ENCODE measurements at regions not wholly inside any gene's neighbourhood (a gene's known extent, or its start where the extent isn't known, plus 50 kb on each side); places are given as distances from the start of the nearest gene placed in this dataset.
"Not testable (repeated sequence)": the region's sequence is repeated elsewhere in the genome, so short reads cannot be mapped to it uniquely, and the experiment has no call there.

DNA sequence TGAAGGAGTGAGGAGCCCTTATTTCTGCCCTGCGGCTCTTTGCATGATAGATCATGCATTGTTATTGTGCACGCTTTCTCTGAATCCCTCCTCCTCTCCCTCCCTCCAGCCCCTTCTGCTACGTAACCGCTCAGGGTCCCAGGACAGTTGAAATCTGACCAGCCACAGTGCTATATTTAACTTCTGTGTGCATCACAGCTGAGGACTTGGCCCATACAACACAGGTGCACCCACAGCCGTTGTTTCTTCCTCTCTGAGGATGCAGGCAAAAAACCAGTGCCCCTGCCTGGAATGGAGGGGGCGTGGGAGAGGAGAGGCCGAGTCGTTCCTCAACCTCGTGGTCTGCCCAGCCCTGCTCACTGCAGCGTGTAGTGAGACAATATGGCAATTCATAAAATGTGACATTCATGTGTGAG, 335.6 kb upstream of the CLINT1 start:
- Histone ChIP-seq H3K27ac (no peak overlapping the region), H3K4me1 (no peaks in the 10 kb centered on the region), H3K9ac (ENCODE audit: low read depth in 2 of 2, low read length in 2 of 2) (no peak overlapping the region), H3K27me3 (no peaks in the 10 kb centered on the region), H3K4me3 (no peak overlapping the region), H3K36me3 (no peaks in the 10 kb centered on the region), H3K9me3 (no peaks in the 10 kb centered on the region)
- DNase-seq = no peak
- intact Hi-C loops (cut with DNase I) = no loop called here
- TF ChIP-seq, protein P1, sequence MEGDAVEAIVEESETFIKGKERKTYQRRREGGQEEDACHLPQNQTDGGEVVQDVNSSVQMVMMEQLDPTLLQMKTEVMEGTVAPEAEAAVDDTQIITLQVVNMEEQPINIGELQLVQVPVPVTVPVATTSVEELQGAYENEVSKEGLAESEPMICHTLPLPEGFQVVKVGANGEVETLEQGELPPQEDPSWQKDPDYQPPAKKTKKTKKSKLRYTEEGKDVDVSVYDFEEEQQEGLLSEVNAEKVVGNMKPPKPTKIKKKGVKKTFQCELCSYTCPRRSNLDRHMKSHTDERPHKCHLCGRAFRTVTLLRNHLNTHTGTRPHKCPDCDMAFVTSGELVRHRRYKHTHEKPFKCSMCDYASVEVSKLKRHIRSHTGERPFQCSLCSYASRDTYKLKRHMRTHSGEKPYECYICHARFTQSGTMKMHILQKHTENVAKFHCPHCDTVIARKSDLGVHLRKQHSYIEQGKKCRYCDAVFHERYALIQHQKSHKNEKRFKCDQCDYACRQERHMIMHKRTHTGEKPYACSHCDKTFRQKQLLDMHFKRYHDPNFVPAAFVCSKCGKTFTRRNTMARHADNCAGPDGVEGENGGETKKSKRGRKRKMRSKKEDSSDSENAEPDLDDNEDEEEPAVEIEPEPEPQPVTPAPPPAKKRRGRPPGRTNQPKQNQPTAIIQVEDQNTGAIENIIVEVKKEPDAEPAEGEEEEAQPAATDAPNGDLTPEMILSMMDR (IDR thresholded peaks at IDR 0.05) = no peak

DNA sequence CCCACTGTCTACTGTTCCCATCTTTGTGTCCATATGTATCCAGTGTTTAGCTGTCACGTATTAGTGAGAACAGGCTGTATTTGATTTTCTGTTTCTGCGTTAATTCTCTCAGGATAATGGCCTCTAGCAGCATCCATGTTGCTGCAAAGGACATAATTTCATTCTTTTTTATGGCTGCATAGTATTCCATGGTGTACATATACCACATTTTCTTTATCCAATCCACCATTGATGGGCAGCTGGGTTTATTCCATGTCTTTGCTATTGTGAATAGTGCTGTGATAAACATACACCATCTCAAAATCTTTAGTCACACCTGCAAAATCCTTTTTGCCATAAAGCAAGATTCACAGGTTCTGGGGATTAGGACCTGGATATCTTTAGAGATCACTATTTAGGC, 334.4 kb upstream of the CLINT1 start:
- H3K4me1 ChIP-seq; intact Hi-C loops (cut with DNase I); H3K27me3 ChIP-seq; H3K4me3 ChIP-seq; H3K36me3 ChIP-seq; H3K27ac ChIP-seq; H3K9ac ChIP-seq (ENCODE audit: low read depth in 2 of 2, low read length in 2 of 2); H3K9me3 ChIP-seq; DNase-seq: not testable (repeated sequence)

DNA sequence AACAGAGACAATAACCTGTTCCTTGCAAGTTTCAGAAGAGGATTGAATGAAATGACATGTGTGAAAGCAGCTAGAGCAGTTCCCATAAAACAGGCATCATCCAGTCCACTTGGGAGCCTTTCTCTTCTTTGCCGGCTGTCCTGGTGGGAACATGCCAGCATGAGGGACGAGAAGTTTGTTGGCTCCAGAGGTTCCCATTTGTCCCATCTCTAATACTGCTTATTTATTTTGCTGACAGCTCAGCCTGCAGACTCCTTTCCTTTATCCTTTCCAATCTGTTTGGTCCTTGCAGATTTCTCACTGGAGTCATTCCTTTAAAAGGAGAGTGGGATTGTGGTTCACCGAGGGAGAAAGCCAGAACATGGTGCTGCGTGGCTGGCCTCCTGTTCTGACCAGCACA, 321.5 kb upstream of the CLINT1 start:
- H3K36me3 ChIP-seq = no peaks in the 10 kb centered on the region
- peaks cover 2% of the 10 kb centered on the region for H3K4me1 ChIP-seq
- no peak overlapping the region for H3K9ac ChIP-seq (ENCODE audit: low read depth in 2 of 2, low read length in 2 of 2)
- TF ChIP-seq, protein P1 (IDR thresholded peaks at IDR 0.05) = no peak
- intact Hi-C loops (cut with DNase I) = no loop called here
- DNase-seq = no peak
- no peaks in the 10 kb centered on the region for H3K27me3 ChIP-seq
- H3K27ac ChIP-seq = no peak overlapping the region
- H3K9me3 ChIP-seq = no peaks in the 10 kb centered on the region
- no peak overlapping the region for H3K4me3 ChIP-seq

DNA sequence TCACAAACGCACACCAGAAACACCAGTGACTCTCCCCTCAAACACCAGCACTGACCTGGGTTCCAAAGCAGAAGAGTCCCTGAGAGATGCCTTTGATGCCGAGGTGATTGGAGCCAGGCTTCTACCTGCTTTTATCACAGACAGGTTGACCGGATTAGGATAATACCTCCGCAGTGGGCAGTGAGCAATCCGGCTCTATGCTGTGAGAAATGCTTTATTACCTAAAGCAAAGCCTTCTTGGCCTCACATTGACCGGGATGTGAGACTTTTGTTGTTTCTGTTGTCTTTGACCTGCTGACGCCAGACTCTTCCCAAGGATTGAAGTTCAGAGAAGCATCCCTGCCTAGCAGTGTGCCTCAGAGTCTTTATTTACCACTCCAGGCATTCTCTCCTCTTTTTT, 320.3 kb upstream of the CLINT1 start:
- intact Hi-C loops (cut with DNase I) = loop anchor here (5.0 to 10.0 kb wide), 4 partner anchors 164 to 923 kb away; no protein-coding TSS in a partner anchor
- Histone ChIP-seq H3K36me3 (no peaks in the 10 kb centered on the region), H3K27me3 (no peaks in the 10 kb centered on the region), H3K9me3 (no peaks in the 10 kb centered on the region), H3K9ac (ENCODE audit: low read depth in 2 of 2, low read length in 2 of 2) (no peak overlapping the region), H3K27ac (no peak overlapping the region), H3K4me3 (no peak overlapping the region), H3K4me1 (peaks cover 6% of the 10 kb centered on the region)
- no peak for DNase-seq
- TF ChIP-seq, protein P1 (IDR thresholded peaks at IDR 0.05) = no peak

DNA sequence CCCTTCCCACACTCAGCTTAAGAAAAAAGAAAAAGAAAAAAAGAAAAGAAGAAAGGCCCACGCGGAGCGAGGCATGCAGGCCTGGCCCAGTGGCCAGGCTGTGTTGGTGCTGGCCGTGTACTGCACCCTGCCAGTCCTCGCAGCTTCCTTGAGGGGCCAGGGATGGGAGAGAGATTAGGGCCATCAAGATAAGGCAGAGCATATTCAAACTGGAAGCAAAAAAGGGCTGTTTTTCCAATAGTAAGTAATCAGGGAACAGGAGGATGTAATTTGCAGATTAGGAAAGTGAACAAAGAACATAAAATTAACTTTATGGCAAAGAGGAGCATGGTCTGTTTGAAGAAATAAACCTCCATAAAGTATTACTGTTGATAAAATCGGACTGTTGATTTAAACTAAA, 319.6 kb upstream of the CLINT1 start:
- H3K27ac ChIP-seq = no peak overlapping the region
- H3K4me1 ChIP-seq = peaks cover 6% of the 10 kb centered on the region
- no peak overlapping the region for H3K4me3 ChIP-seq
- TF ChIP-seq, protein P1 (IDR thresholded peaks at IDR 0.05) = no peak
- H3K9me3 ChIP-seq = no peaks in the 10 kb centered on the region
- intact Hi-C loops (cut with DNase I) = loop anchor here (5.0 to 10.0 kb wide), 4 partner anchors 164 to 924 kb away; no protein-coding TSS in a partner anchor
- no peak for DNase-seq
- H3K27me3 ChIP-seq = no peaks in the 10 kb centered on the region
- H3K36me3 ChIP-seq = no peaks in the 10 kb centered on the region
- H3K9ac ChIP-seq (ENCODE audit: low read depth in 2 of 2, low read length in 2 of 2) = no peak overlapping the region

DNA sequence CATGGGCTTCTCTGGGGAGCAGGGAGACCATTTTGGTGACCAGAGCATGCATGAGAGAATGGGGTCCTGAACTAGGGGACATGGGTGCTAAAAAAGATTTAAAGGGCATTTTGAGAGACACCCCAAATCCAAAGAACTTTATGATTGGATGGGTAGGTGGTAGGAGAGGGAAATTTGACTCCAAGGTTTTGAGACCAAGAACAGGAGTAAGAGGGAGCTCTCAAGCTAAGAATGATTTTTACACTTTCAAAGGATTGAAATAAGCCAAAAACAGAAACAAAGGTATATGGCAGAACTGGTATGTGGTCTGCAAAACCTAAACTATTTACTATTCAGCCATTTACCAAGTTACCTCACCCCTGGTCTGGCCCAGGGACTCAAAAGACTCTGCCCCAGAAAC, 318.2 kb upstream of the CLINT1 start:
- no peak for DNase-seq
- Histone ChIP-seq H3K27me3 (no peaks in the 10 kb centered on the region), H3K4me3 (no peak overlapping the region), H3K9ac (ENCODE audit: low read depth in 2 of 2, low read length in 2 of 2) (no peak overlapping the region), H3K27ac (no peak overlapping the region), H3K4me1 (peaks cover 6% of the 10 kb centered on the region), H3K9me3 (no peaks in the 10 kb centered on the region), H3K36me3 (no peaks in the 10 kb centered on the region)
- intact Hi-C loops (cut with DNase I) = loop anchor here (5.0 to 10.0 kb wide), 4 partner anchors 162 to 925 kb away; no protein-coding TSS in a partner anchor
- TF ChIP-seq, protein P1 (IDR thresholded peaks at IDR 0.05) = no peak

All from colonic mucosa (tissue), 4 donors.